Lung (tissue), 11 donors: ENCODE measurements at regions not wholly inside any gene's neighbourhood (a gene's known extent, or its start where the extent isn't known, plus 50 kb on each side); places are given as distances from the start of the nearest gene placed in this dataset.

ENCODE experiments used
- ATAC-seq: fragments of 200-7000 bp; cut with Tn5 transposase; one replicate; pipeline ENCODE4 v1.9.1; 2020; ENCODE audit warnings: moderate number of reproducible peaks; ENCODE audit not compliant: insufficient read depth, low FRiP score
- DNase-seq, 3 donors: peaks; one replicate each; pipeline ENCODE4 v3.0.0-alpha.2; 2013 to 2017
- H3K27ac ChIP-seq, 2 donors: one replicate each; pipeline ENCODE4 v1.5.1; 2013; ENCODE audit warnings: mild to moderate bottlenecking in 2 of 2, moderate library complexity in 2 of 2, control low read depth in 1 of 2, inconsistent platforms in 1 of 2, low read depth in 1 of 2, low read length in 1 of 2
- H3K27me3 ChIP-seq, 3 donors: one replicate each; pipeline ENCODE4 v1.5.1; 2013; ENCODE audit warnings: low read length in 2 of 3; ENCODE audit not compliant: control insufficient read depth in 3 of 3, insufficient read depth in 3 of 3
- H3K36me3 ChIP-seq, 4 donors: one replicate each; pipeline ENCODE4 v1.5.1; 2013; ENCODE audit warnings: low read length in 4 of 4, mild to moderate bottlenecking in 1 of 4, moderate library complexity in 1 of 4; ENCODE audit not compliant: control insufficient read depth in 4 of 4, insufficient read depth in 4 of 4
- H3K4me1 ChIP-seq, 5 donors: one replicate each; pipeline ENCODE4 v1.5.1; 2013; ENCODE audit warnings: low read length in 5 of 5, mild to moderate bottlenecking in 2 of 5, moderate library complexity in 1 of 5; ENCODE audit not compliant: control insufficient read depth in 5 of 5, insufficient read depth in 5 of 5
- H3K4me3 ChIP-seq: one replicate; pipeline ENCODE4 v1.5.1; 2013; ENCODE audit warnings: mild to moderate bottlenecking, control low read depth, moderate library complexity
- H3K9ac ChIP-seq, 2 donors: one replicate each; pipeline ENCODE4 v1.5.1; 2013; ENCODE audit warnings: low read length in 2 of 2, control low read depth in 1 of 2; ENCODE audit not compliant: insufficient read depth in 1 of 2
- H3K9me3 ChIP-seq, 4 donors: one replicate each; pipeline ENCODE4 v1.5.1; 2013; ENCODE audit warnings: low read length in 3 of 4, mild to moderate bottlenecking in 1 of 4, moderate library complexity in 1 of 4; ENCODE audit not compliant: control insufficient read depth in 4 of 4, insufficient read depth in 3 of 4
- CTCF ChIP-seq: IDR thresholded peaks from 2 replicates; pipeline ENCODE4 v1.5.1; 2012; ENCODE audit warnings: mild to moderate bottlenecking; ENCODE audit errors: control extremely low read depth, extremely low read depth
- WGBS, 2 donors: extraction: QIAGEN DNeasy Blood & Tissue Kit; methylation state at CpG; one replicate each; pipeline ENCODE4 v1.1.7; 2013; 5-methylcytosine and 5-hydroxymethylcytosine counted together
- donor health status: control.
- donor health status: control.
- donor health status: Bipolar disorder and iron deficiency.
- donor health status: healthy.
- donor health status: DM: yes; HTN: yes; CAD: no.

- no peak overlapping the region for H3K9ac ChIP-seq
- no peaks in the 10 kb centered on the region for H3K36me3 ChIP-seq
- WGBS, 2 donors = 68 to 75% methylated on average over 5 of the region's 5 CpGs
- DNase-seq = no peak
- no peak overlapping the region for H3K27ac ChIP-seq
- H3K27me3 ChIP-seq = no peaks in the 10 kb centered on the region
- no peaks in the 10 kb centered on the region for H3K9me3 ChIP-seq
- no peak for TF ChIP-seq CTCF
- no peak for ATAC-seq
- H3K4me3 ChIP-seq = no peak overlapping the region
- H3K4me1 ChIP-seq = no peaks in the 10 kb centered on the region
Measured at GRCh38 chr7:69328516-69328915, 269.8 kb upstream of the AUTS2 start.

GRCh38 chr7:69334701-69335100, 263.6 kb upstream of the AUTS2 start:
- WGBS, 2 donors = 76 to 86% methylated on average over 3 of the region's 3 CpGs
- no peak for TF ChIP-seq CTCF
- no peak for ATAC-seq

GRCh38 chr7:69335331-69335730, 262.9 kb upstream of the AUTS2 start:
- ATAC-seq = no peak
- Histone ChIP-seq H3K36me3 (no peaks in the 10 kb centered on the region), H3K27ac (no peak overlapping the region), H3K27me3 (peaks cover 0 to 5% (median 0%) of the 10 kb centered on the region in 3 donors), H3K4me1 (peaks cover 0 to 7% (median 5%) of the 10 kb centered on the region in 5 donors), H3K4me3 (no peak overlapping the region), H3K9ac (no peak overlapping the region), H3K9me3 (no peaks in the 10 kb centered on the region)
- no peak for DNase-seq
- WGBS, 2 donors = 87 to 96% methylated on average over 8 of the region's 8 CpGs
- TF ChIP-seq CTCF = no peak

More at GRCh38 chr7:69334701-69335100, 263.6 kb upstream of the AUTS2 start:
- H3K36me3 ChIP-seq = no peaks in the 10 kb centered on the region
- H3K27ac ChIP-seq = no peak overlapping the region
- peaks cover 0 to under 1% (median 0%) of the 10 kb centered on the region in 3 donors for H3K27me3 ChIP-seq
- no peak overlapping the region for H3K4me3 ChIP-seq
- no peak overlapping the region for H3K9ac ChIP-seq
- DNase-seq = peak in 1 of 3 donors; percentile 4
- no peaks in the 10 kb centered on the region for H3K9me3 ChIP-seq
- H3K4me1 ChIP-seq = peaks cover 0 to 7% (median 5%) of the 10 kb centered on the region in 5 donors

- Histone ChIP-seq H3K36me3 (no peaks in the 10 kb centered on the region), H3K9me3 (no peaks in the 10 kb centered on the region), H3K4me1 (peaks cover 0 to 7% (median 5%) of the 10 kb centered on the region in 5 donors), H3K27me3 (peaks cover 0 to 5% (median 0%) of the 10 kb centered on the region in 3 donors), H3K9ac (no peak overlapping the region), H3K4me3 (no peak overlapping the region), H3K27ac (no peak overlapping the region)
- no peak for DNase-seq
- no peak for ATAC-seq
- WGBS, 2 donors = 85 to 91% methylated on average over 3 of the region's 3 CpGs
- no peak for TF ChIP-seq CTCF
Measured at GRCh38 chr7:69336976-69337375, 261.3 kb upstream of the AUTS2 start.
